ENCODE measurements at regions not wholly inside any gene's neighbourhood (a gene's known extent, or its start where the extent isn't known, plus 50 kb on each side); places are given as distances from the start of the nearest gene placed in this dataset.
A peak's percentile ranks its signal among the peaks of the same experiment; 100 is the strongest.

DNA sequence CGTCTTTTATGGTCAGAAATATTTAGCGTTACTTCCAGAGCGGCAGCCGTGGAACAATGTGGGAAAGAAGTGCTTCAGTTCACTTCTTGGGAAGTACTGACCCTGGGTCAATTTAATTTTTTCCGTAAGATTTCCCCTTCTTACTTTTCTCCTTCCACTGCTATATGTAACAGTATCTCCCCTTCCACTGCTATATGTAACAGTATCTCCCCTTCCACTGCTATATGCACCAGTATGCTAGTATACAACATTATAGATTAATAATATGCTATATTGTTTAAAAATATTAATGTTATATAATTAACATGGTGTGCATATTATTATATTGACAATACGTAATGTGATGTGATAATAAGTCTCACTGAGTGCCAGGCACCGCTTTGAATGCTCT, 69.7 kb upstream of the ERG start:
- Mint-ChIP-seq H3K4me3 (ENCODE audit: unreplicated experiment) (peak overlapping the region; percentile 49), H3K27ac (ENCODE audit: low read depth, unreplicated experiment) (no peak overlapping the region), H3K9me3 (ENCODE audit: unreplicated experiment) (no peaks in the 10 kb centered on the region), H3K4me1 (ENCODE audit: insufficient read depth, unreplicated experiment) (no peaks in the 10 kb centered on the region), H3K36me3 (ENCODE audit: insufficient read depth, unreplicated experiment) (no peaks in the 10 kb centered on the region), H3K27me3 (ENCODE audit: insufficient read depth, unreplicated experiment) (peaks cover 99% of the 10 kb centered on the region)
- CTCF ChIA-PET, result no interaction called here
- intact Hi-C loops (cut with micrococcal nuclease), result no loop called here
- TF ChIP-seq CTCF (IDR thresholded peaks at IDR 0.05; ENCODE audit: unreplicated experiment), result no peak
- no peak for DNase-seq (ENCODE audit: unreplicated experiment)
- POLR2A ChIA-PET, result no interaction called here
- BruUV-seq (replicated peaks), result no TSS peak

DNA sequence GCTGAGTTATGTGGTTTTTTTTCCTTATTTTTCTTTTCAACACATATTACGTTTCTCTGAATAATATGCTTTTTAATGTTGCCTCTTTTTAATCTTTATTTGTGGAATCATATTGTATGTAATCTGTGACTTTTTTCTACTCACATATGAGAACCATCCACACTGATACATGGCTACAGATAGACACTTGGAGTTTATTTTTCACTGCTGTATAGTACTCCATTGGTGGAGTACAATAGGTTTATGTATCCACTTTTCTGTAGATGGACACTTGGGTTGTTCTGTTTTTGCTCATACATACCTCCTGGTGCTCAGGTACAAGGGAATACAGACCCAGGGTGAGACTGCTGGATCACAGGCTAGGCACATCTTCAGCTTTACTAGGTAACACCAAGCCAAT, 71.5 kb upstream of the ERG start:
- TF ChIP-seq CTCF (IDR thresholded peaks at IDR 0.05; ENCODE audit: unreplicated experiment), result no peak
- Mint-ChIP-seq H3K4me3 (ENCODE audit: unreplicated experiment) (no peak overlapping the region), H3K9me3 (ENCODE audit: unreplicated experiment) (no peaks in the 10 kb centered on the region), H3K4me1 (ENCODE audit: insufficient read depth, unreplicated experiment) (no peaks in the 10 kb centered on the region), H3K27ac (ENCODE audit: low read depth, unreplicated experiment) (no peak overlapping the region), H3K27me3 (ENCODE audit: insufficient read depth, unreplicated experiment) (peaks cover 99% of the 10 kb centered on the region), H3K36me3 (ENCODE audit: insufficient read depth, unreplicated experiment) (no peaks in the 10 kb centered on the region)
- BruUV-seq (replicated peaks), result no TSS peak
- ChIA-PET CTCF (no interaction called here), POLR2A (no interaction called here)
- intact Hi-C loops (cut with micrococcal nuclease), result no loop called here
- DNase-seq (ENCODE audit: unreplicated experiment), result no peak

DNA sequence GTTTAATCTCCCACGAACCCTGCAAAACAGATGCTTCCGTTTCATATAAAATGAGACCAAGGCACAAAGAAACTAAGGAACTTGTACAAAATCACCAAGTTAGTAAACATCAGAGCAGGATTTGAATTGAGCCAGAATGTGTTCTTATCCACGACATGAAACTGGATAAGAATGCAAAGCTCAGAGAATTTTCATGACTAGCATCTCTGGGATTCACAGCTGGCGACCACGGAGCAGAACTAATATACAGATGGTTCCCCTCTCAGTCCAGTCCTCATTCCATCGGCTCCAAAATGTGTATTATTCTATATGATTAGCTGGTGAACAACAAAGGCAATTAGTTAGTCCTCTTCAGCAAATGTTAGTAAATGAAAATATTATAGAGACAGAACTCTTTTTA, 72.3 kb upstream of the ERG start:
- intact Hi-C loops (cut with micrococcal nuclease), result no loop called here
- DNase-seq (ENCODE audit: unreplicated experiment), result no peak
- Mint-ChIP-seq H3K9me3 (ENCODE audit: unreplicated experiment) (no peaks in the 10 kb centered on the region), H3K27me3 (ENCODE audit: insufficient read depth, unreplicated experiment) (peaks cover 98% of the 10 kb centered on the region), H3K36me3 (ENCODE audit: insufficient read depth, unreplicated experiment) (no peaks in the 10 kb centered on the region), H3K4me3 (ENCODE audit: unreplicated experiment) (no peak overlapping the region), H3K4me1 (ENCODE audit: insufficient read depth, unreplicated experiment) (no peaks in the 10 kb centered on the region), H3K27ac (ENCODE audit: low read depth, unreplicated experiment) (no peak overlapping the region)
- POLR2A ChIA-PET, result no interaction called here
- no TSS peak for BruUV-seq (replicated peaks)
- CTCF ChIA-PET, result interaction anchor here (0.7 kb wide), 1 partner anchor 105 kb away, joined by 4 read pairs; no protein-coding TSS in a partner anchor
- no peak for TF ChIP-seq CTCF (IDR thresholded peaks at IDR 0.05; ENCODE audit: unreplicated experiment)

GRCh38 chr21:38574895-38575575, 76.8 kb upstream of the ERG start:
- no peak overlapping the region for H3K27ac Mint-ChIP-seq (ENCODE audit: low read depth, unreplicated experiment)
- CTCF ChIA-PET, result interaction anchor here (0.6 kb wide), 1 partner anchor 54 kb away, joined by 4 read pairs; no protein-coding TSS in a partner anchor
- H3K9me3 Mint-ChIP-seq (ENCODE audit: unreplicated experiment), result no peaks in the 10 kb centered on the region
- H3K27me3 Mint-ChIP-seq (ENCODE audit: insufficient read depth, unreplicated experiment), result peaks cover 88% of the 10 kb centered on the region
- POLR2A ChIA-PET, result interaction anchor here (0.6 to 0.8 kb wide), 2 partner anchors 9 to 11 kb away, joined by 3 to 5 read pairs; no protein-coding TSS in a partner anchor
- no TSS peak for BruUV-seq (replicated peaks)
- TF ChIP-seq CTCF (IDR thresholded peaks at IDR 0.05; ENCODE audit: unreplicated experiment), result no peak
- DNase-seq (ENCODE audit: unreplicated experiment), result no peak
- intact Hi-C loops (cut with micrococcal nuclease), result no loop called here
- H3K4me1 Mint-ChIP-seq (ENCODE audit: insufficient read depth, unreplicated experiment), result no peaks in the 10 kb centered on the region
- H3K36me3 Mint-ChIP-seq (ENCODE audit: insufficient read depth, unreplicated experiment), result no peaks in the 10 kb centered on the region
- no peak overlapping the region for H3K4me3 Mint-ChIP-seq (ENCODE audit: unreplicated experiment)

Measured in MCF 10A (cell line).